Endodermal cell (in vitro differentiated cells): ENCODE measurements at regions not wholly inside any gene's neighbourhood (a gene's known extent, or its start where the extent isn't known, plus 50 kb on each side); places are given as distances from the start of the nearest gene placed in this dataset.

ENCODE experiments used
- DNase-seq: peaks from one replicate; pipeline ENCODE4 v3.0.0-alpha.2; 2017
- H3K27ac ChIP-seq: 2 replicates; pipeline ENCODE4 v1.5.1; 2013; ENCODE audit warnings: mild to moderate bottlenecking, low read depth, low read length, moderate library complexity
- H3K27me3 ChIP-seq: 2 replicates; pipeline ENCODE4 v1.6.1; 2013; ENCODE audit warnings: mild to moderate bottlenecking, low read length, moderate library complexity; ENCODE audit not compliant: insufficient read depth, control insufficient read depth, poor library complexity, severe bottlenecking
- H3K36me3 ChIP-seq: 2 replicates; pipeline ENCODE4 v1.7.0; 2013; ENCODE audit warnings: mild to moderate bottlenecking, low read length, moderate library complexity; ENCODE audit not compliant: control insufficient read depth, insufficient read depth
- H3K4me1 ChIP-seq: one replicate; pipeline ENCODE4 v1.7.0; 2013; ENCODE audit warnings: low read length; ENCODE audit not compliant: control insufficient read depth, insufficient read depth
- H3K4me3 ChIP-seq: 2 replicates; pipeline ENCODE4 v1.5.1; 2013; ENCODE audit warnings: mild to moderate bottlenecking, low read length, moderate library complexity
- H3K9ac ChIP-seq: 2 replicates; pipeline ENCODE4 v1.6.1; 2013; ENCODE audit warnings: mild to moderate bottlenecking, low read length, moderate library complexity; ENCODE audit not compliant: poor library complexity, severe bottlenecking; ENCODE audit errors: extremely low read depth
- H3K9me3 ChIP-seq: 2 replicates; pipeline ENCODE4 v1.6.1; 2013; ENCODE audit warnings: mild to moderate bottlenecking, low read length, moderate library complexity; ENCODE audit not compliant: control insufficient read depth
- H3K27ac Mint-ChIP-seq: 2 replicates; pipeline ENCODE4 v1.8.0; 2020; ENCODE audit warnings: mixed read lengths
- H3K27me3 Mint-ChIP-seq: 2 replicates; pipeline ENCODE4 v1.8.0; 2021; ENCODE audit warnings: mild to moderate bottlenecking, mixed read lengths; ENCODE audit not compliant: insufficient read depth
- H3K36me3 Mint-ChIP-seq: 2 replicates; pipeline ENCODE4 v1.8.0; 2020; ENCODE audit warnings: low read depth, mixed read lengths
- H3K4me1 Mint-ChIP-seq: 2 replicates; pipeline ENCODE4 v1.8.0; 2020; ENCODE audit warnings: mixed read lengths
- H3K4me3 Mint-ChIP-seq: 2 replicates; pipeline ENCODE4 v1.8.0; 2020; ENCODE audit warnings: mild to moderate bottlenecking, moderate library complexity, mixed read lengths
- H3K9me3 Mint-ChIP-seq: 2 replicates; pipeline ENCODE4 v1.8.0; 2020; ENCODE audit warnings: mild to moderate bottlenecking, mixed read lengths
- WGBS, 2 experiments: methylation state at CpG; one replicate each; pipeline versions ENCODE4 v1.1.5 to v1.1.7; 2013; ENCODE audit warnings: missing lambda C conversion rate in 2 of 2, mixed read lengths in 1 of 2; ENCODE audit not compliant: insufficient coverage in 1 of 2, insufficient read length in 1 of 2; 5-methylcytosine and 5-hydroxymethylcytosine counted together
- TF ChIP-seq, protein P1 (sequence below): fragments of 200-600 bp; sonication (generic); conservative IDR thresholded peaks from 2 replicates; pipeline ENCODE4 v1.5.0; 2021; ENCODE audit warnings: antibody characterized with exemption, mild to moderate bottlenecking

- Mint-ChIP-seq H3K27me3 (peaks cover 3% of the 10 kb centered on the region), H3K27ac (no peak overlapping the region), H3K4me3 (no peak overlapping the region), H3K4me1 (peaks cover 4% of the 10 kb centered on the region), H3K9me3 (no peaks in the 10 kb centered on the region), H3K36me3 (no peaks in the 10 kb centered on the region)
- TF ChIP-seq, protein P1, sequence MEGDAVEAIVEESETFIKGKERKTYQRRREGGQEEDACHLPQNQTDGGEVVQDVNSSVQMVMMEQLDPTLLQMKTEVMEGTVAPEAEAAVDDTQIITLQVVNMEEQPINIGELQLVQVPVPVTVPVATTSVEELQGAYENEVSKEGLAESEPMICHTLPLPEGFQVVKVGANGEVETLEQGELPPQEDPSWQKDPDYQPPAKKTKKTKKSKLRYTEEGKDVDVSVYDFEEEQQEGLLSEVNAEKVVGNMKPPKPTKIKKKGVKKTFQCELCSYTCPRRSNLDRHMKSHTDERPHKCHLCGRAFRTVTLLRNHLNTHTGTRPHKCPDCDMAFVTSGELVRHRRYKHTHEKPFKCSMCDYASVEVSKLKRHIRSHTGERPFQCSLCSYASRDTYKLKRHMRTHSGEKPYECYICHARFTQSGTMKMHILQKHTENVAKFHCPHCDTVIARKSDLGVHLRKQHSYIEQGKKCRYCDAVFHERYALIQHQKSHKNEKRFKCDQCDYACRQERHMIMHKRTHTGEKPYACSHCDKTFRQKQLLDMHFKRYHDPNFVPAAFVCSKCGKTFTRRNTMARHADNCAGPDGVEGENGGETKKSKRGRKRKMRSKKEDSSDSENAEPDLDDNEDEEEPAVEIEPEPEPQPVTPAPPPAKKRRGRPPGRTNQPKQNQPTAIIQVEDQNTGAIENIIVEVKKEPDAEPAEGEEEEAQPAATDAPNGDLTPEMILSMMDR: peak; percentile 94
- Histone ChIP-seq H3K4me1 (no peaks in the 10 kb centered on the region), H3K27ac (no peak overlapping the region), H3K27me3 (no peaks in the 10 kb centered on the region), H3K36me3 (no peaks in the 10 kb centered on the region), H3K4me3 (no peak overlapping the region), H3K9ac (no peak overlapping the region), H3K9me3 (no peaks in the 10 kb centered on the region)
- DNase-seq: peak; percentile 87
- 41 to 46% methylated on average over 2 of the region's 2 CpGs for WGBS, 2 experiments
These were observed 387.5 kb downstream of the CCSER2 start for GRCh38 chr10:84715911-84716310.

DNA sequence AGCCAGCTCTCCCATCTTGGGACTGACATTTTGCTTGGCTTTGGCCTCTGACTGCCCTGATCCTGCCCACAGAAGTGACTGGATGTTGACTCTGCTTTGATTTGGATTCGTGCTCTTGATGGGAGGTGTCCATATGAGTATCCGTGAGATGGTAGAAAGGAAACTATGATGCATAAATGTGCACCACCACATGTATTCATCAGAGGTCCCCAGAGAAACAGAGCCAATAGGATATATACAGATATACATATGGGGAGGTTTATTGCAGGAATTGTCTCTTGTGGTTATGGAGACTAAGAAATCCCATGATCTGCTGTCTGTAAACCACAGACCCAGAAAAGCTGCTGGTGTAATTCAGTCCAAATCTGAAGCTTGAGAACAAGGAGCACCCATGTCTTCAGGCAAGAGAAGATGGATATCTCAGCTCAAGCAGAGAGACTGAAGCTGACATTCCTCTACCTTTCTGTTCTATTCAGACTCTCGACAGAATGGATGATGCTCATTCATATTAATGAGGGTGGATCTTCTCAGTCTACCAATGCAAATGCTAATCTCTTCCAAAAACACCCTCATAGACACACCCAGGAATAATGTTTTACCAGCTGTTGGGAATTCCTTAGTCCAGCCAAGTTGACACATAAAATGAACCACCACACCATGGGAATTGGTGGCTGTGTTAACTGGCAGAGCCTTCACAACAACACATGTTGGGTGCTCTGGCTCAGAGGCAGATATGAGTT is 390.7 kb downstream of the CCSER2 start:
- Histone ChIP-seq H3K4me3 (no peak overlapping the region), H3K27ac (no peak overlapping the region), H3K9ac (no peak overlapping the region), H3K4me1 (no peaks in the 10 kb centered on the region), H3K27me3 (no peaks in the 10 kb centered on the region), H3K36me3 (no peaks in the 10 kb centered on the region), H3K9me3 (no peaks in the 10 kb centered on the region)
- DNase-seq: no peak
- Mint-ChIP-seq H3K4me3 (no peak overlapping the region), H3K4me1 (peaks cover 13% of the 10 kb centered on the region), H3K27ac (no peak overlapping the region), H3K27me3 (no peaks in the 10 kb centered on the region), H3K9me3 (no peaks in the 10 kb centered on the region), H3K36me3 (no peaks in the 10 kb centered on the region)
- 100% methylated on average over 1 to 3 of the region's 3 CpGs for WGBS, 2 experiments
- TF ChIP-seq, protein P1: no peak

GRCh38 chr10:84719687-84720086 is 391.3 kb downstream of the CCSER2 start:
- Mint-ChIP-seq H3K4me1 (peaks cover 13% of the 10 kb centered on the region), H3K4me3 (no peak overlapping the region), H3K36me3 (no peaks in the 10 kb centered on the region), H3K27me3 (peaks cover 4% of the 10 kb centered on the region), H3K9me3 (no peaks in the 10 kb centered on the region), H3K27ac (no peak overlapping the region)
- no peak overlapping the region for H3K4me3 ChIP-seq
- no peaks in the 10 kb centered on the region for H3K36me3 ChIP-seq
- no peak overlapping the region for H3K27ac ChIP-seq
- no peaks in the 10 kb centered on the region for H3K4me1 ChIP-seq
- 91% methylated on average over 1 of the region's 1 CpG; no CpG with 5 or more reads in 1 of the 2 experiments for WGBS, 2 experiments
- no peak overlapping the region for H3K9ac ChIP-seq
- DNase-seq: no peak
- TF ChIP-seq, protein P1: no peak
- H3K9me3 ChIP-seq: no peaks in the 10 kb centered on the region
- H3K27me3 ChIP-seq: no peaks in the 10 kb centered on the region
